ENCODE measurements at regions not wholly inside any gene's neighbourhood (a gene's known extent, or its start where the extent isn't known, plus 50 kb on each side); places are given as distances from the start of the nearest gene placed in this dataset.
A peak's percentile ranks its signal among the peaks of the same experiment; 100 is the strongest.

DNA sequence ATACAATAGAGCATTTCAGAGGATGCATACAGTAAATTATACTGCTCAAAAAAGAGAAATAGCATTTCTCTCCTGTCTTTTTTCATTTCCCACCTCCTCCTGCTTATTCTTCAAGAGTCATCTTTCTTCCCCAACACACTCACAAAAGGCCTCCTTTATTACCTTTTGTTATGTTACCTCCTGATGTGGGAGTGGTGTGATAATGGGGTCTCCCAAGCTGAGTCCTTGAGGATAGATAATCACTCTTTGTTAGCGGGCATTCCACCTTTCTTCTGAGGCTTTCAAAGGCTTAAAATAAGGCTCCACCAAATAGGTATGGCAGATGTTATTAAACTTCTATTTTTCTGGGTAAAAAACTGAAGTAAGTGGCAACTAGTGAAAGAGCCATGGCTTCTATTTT, 159.8 kb downstream of the CPEB2 start:
- no peak overlapping the region for H2AFZ ChIP-seq (ENCODE audit: low read length)
- no peak overlapping the region for H3K4me3 ChIP-seq (ENCODE audit: low read length)
- H3K27me3 ChIP-seq (replicated peaks; ENCODE audit: insufficient read depth, low read length) = no peaks in the 10 kb centered on the region
- no peak for TF ChIP-seq EZH2phosphoT487 (IDR thresholded peaks at IDR 0.05; ENCODE audit: low read length)
- TF ChIP-seq, protein P1, sequence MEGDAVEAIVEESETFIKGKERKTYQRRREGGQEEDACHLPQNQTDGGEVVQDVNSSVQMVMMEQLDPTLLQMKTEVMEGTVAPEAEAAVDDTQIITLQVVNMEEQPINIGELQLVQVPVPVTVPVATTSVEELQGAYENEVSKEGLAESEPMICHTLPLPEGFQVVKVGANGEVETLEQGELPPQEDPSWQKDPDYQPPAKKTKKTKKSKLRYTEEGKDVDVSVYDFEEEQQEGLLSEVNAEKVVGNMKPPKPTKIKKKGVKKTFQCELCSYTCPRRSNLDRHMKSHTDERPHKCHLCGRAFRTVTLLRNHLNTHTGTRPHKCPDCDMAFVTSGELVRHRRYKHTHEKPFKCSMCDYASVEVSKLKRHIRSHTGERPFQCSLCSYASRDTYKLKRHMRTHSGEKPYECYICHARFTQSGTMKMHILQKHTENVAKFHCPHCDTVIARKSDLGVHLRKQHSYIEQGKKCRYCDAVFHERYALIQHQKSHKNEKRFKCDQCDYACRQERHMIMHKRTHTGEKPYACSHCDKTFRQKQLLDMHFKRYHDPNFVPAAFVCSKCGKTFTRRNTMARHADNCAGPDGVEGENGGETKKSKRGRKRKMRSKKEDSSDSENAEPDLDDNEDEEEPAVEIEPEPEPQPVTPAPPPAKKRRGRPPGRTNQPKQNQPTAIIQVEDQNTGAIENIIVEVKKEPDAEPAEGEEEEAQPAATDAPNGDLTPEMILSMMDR (IDR thresholded peaks at IDR 0.05; ENCODE audit: low read length) = no peak
- TF ChIP-seq EZH2 (optimal IDR thresholded peaks at IDR 0.05; ENCODE audit: low read depth, low read length) = no peak
- no peaks in the 10 kb centered on the region for H3K79me2 ChIP-seq (ENCODE audit: low read length)
- H3K9me3 ChIP-seq (replicated peaks; ENCODE audit: insufficient read depth, low read length) = no peaks in the 10 kb centered on the region
- H3K4me1 ChIP-seq (ENCODE audit: low read length) = no peaks in the 10 kb centered on the region
- no peak overlapping the region for H3K4me2 ChIP-seq (ENCODE audit: low read depth, low read length)
- H3K9ac ChIP-seq (ENCODE audit: low read length) = no peak overlapping the region
- no peaks in the 10 kb centered on the region for H3K36me3 ChIP-seq (replicated peaks; ENCODE audit: insufficient read depth, low read length)
- H3K27ac ChIP-seq (ENCODE audit: low read length) = no peak overlapping the region
- H4K20me1 ChIP-seq (ENCODE audit: insufficient read depth, low read length) = no peaks in the 10 kb centered on the region
- no peak for DNase-seq
- H3F3A ChIP-seq (ENCODE audit: insufficient read depth, low read length) = no peaks in the 10 kb centered on the region
- no peaks in the 10 kb centered on the region for H3K9me2 ChIP-seq (replicated peaks; ENCODE audit: insufficient read depth, low read length)

GRCh38 chr4:15162465-15163283, 160.4 kb downstream of the CPEB2 start:
- Histone ChIP-seq H3K4me3 (ENCODE audit: low read length) (no peak overlapping the region), H3K4me2 (ENCODE audit: low read depth, low read length) (no peak overlapping the region), H3F3A (ENCODE audit: insufficient read depth, low read length) (no peaks in the 10 kb centered on the region), H3K9me2 (replicated peaks; ENCODE audit: insufficient read depth, low read length) (no peaks in the 10 kb centered on the region), H3K4me1 (ENCODE audit: low read length) (no peaks in the 10 kb centered on the region), H4K20me1 (ENCODE audit: insufficient read depth, low read length) (no peaks in the 10 kb centered on the region), H3K9ac (ENCODE audit: low read length) (no peak overlapping the region), H3K9me3 (replicated peaks; ENCODE audit: insufficient read depth, low read length) (no peaks in the 10 kb centered on the region), H3K79me2 (ENCODE audit: low read length) (no peaks in the 10 kb centered on the region), H3K36me3 (replicated peaks; ENCODE audit: insufficient read depth, low read length) (no peaks in the 10 kb centered on the region), H2AFZ (ENCODE audit: low read length) (no peak overlapping the region), H3K27me3 (replicated peaks; ENCODE audit: insufficient read depth, low read length) (no peaks in the 10 kb centered on the region), H3K27ac (ENCODE audit: low read length) (no peak overlapping the region)
- DNase-seq = peak; percentile 40
- TF ChIP-seq EZH2phosphoT487 (IDR thresholded peaks at IDR 0.05; ENCODE audit: low read length) = no peak
- TF ChIP-seq, protein P1 (IDR thresholded peaks at IDR 0.05; ENCODE audit: low read length) = peak; percentile 35

DNA sequence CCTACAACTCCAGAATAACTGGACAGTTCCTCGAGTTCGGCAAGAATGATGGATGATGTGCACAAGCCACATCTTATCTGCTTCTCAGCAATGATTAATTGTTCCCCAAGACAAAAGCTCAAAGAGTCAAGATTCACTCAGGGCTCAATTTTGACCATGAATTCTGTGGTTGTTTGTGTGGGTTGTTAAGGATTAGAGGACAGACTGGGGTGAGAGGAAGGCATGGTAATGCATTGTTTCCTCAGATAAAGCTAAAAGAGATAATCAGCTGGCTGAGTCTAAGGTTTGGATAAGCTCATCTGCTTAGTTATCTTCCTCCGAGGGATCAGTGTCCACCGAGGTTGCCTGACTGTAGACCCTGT, 161.0 kb downstream of the CPEB2 start:
- no peak for DNase-seq
- H3K9me3 ChIP-seq (replicated peaks; ENCODE audit: insufficient read depth, low read length) = no peaks in the 10 kb centered on the region
- TF ChIP-seq EZH2phosphoT487 (IDR thresholded peaks at IDR 0.05; ENCODE audit: low read length) (no peak), EZH2 (optimal IDR thresholded peaks at IDR 0.05; ENCODE audit: low read depth, low read length) (no peak)
- TF ChIP-seq, protein P1 (IDR thresholded peaks at IDR 0.05; ENCODE audit: low read length) = no peak
- no peak overlapping the region for H3K4me3 ChIP-seq (ENCODE audit: low read length)
- no peaks in the 10 kb centered on the region for H4K20me1 ChIP-seq (ENCODE audit: insufficient read depth, low read length)
- H3K9ac ChIP-seq (ENCODE audit: low read length) = no peak overlapping the region
- no peak overlapping the region for H2AFZ ChIP-seq (ENCODE audit: low read length)
- H3K36me3 ChIP-seq (replicated peaks; ENCODE audit: insufficient read depth, low read length) = no peaks in the 10 kb centered on the region
- no peaks in the 10 kb centered on the region for H3K27me3 ChIP-seq (replicated peaks; ENCODE audit: insufficient read depth, low read length)
- H3K4me2 ChIP-seq (ENCODE audit: low read depth, low read length) = no peak overlapping the region
- no peaks in the 10 kb centered on the region for H3F3A ChIP-seq (ENCODE audit: insufficient read depth, low read length)
- no peak overlapping the region for H3K27ac ChIP-seq (ENCODE audit: low read length)
- H3K4me1 ChIP-seq (ENCODE audit: low read length) = no peaks in the 10 kb centered on the region
- no peaks in the 10 kb centered on the region for H3K79me2 ChIP-seq (ENCODE audit: low read length)
- H3K9me2 ChIP-seq (replicated peaks; ENCODE audit: insufficient read depth, low read length) = no peaks in the 10 kb centered on the region
